Liver (tissue), 3 donors: ENCODE measurements at regions not wholly inside any gene's neighbourhood (a gene's known extent, or its start where the extent isn't known, plus 50 kb on each side); places are given as distances from the start of the nearest gene placed in this dataset.

Experiments used
- HNF4A ChIP-seq, 2 donors: conservative IDR thresholded peaks; 2 replicates each; pipeline ENCODE4 v1.6.1; 2016; ENCODE audit warnings: antibody characterized with exemption in 2 of 2, mild to moderate bottlenecking in 2 of 2
- RAD21 ChIP-seq, 2 donors: IDR thresholded peaks; 2 replicates each; pipeline ENCODE4 v1.6.1; 2016; ENCODE audit warnings: antibody characterized with exemption in 2 of 2, mild to moderate bottlenecking in 2 of 2
- TF ChIP-seq, protein P1 (sequence below): fragments of 150-350 bp; IDR thresholded peaks from 2 replicates; pipeline ENCODE4 v1.5.1; 2017; ENCODE audit warnings: improper control_type of control experiment, low read depth, low read length; ENCODE audit not compliant: missing input control
- donor health status: healthy.
- donor health status: healthy.

DNA sequence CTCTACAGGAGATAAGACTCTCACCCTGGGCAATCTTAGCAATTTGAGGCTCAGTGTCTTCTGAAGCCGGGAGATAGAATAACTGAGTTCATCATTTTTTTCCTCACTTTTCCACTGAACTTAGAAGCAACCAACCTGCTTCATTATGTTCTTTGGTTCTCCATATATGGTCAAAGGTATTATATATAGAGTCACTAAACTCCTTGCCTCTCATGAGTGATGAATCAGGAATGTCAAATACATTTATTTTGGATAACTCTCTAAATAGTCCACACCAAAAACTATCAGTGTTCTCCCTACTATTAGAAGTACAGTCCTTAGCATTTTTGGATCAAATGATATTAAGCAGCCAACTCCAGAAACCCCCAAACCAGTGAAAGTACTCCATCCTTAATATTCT is 421.5 kb upstream of the EPHA5 start:
- TF ChIP-seq, protein P1, sequence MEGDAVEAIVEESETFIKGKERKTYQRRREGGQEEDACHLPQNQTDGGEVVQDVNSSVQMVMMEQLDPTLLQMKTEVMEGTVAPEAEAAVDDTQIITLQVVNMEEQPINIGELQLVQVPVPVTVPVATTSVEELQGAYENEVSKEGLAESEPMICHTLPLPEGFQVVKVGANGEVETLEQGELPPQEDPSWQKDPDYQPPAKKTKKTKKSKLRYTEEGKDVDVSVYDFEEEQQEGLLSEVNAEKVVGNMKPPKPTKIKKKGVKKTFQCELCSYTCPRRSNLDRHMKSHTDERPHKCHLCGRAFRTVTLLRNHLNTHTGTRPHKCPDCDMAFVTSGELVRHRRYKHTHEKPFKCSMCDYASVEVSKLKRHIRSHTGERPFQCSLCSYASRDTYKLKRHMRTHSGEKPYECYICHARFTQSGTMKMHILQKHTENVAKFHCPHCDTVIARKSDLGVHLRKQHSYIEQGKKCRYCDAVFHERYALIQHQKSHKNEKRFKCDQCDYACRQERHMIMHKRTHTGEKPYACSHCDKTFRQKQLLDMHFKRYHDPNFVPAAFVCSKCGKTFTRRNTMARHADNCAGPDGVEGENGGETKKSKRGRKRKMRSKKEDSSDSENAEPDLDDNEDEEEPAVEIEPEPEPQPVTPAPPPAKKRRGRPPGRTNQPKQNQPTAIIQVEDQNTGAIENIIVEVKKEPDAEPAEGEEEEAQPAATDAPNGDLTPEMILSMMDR, result no peak
- TF ChIP-seq HNF4A (conservative IDR thresholded peaks at IDR 0.05) (no peak), RAD21 (IDR thresholded peaks at IDR 0.05) (no peak)
